Subcutaneous abdominal adipose tissue (tissue), 5 donors: ENCODE measurements at regions not wholly inside any gene's neighbourhood (a gene's known extent, or its start where the extent isn't known, plus 50 kb on each side); places are given as distances from the start of the nearest gene placed in this dataset.

Experiments used
- H3K27ac ChIP-seq: one replicate; pipeline ENCODE4 v1.7.0; 2013; ENCODE audit warnings: low read depth, mild to moderate bottlenecking, inconsistent platforms, low read length, moderate library complexity
- H3K27me3 ChIP-seq, 5 donors: one replicate each; pipeline ENCODE4 v1.7.0; 2013; ENCODE audit warnings: low read length in 5 of 5, inconsistent platforms in 1 of 5; ENCODE audit not compliant: control insufficient read depth in 5 of 5, insufficient read depth in 4 of 5
- H3K36me3 ChIP-seq, 5 donors: one replicate each; pipeline ENCODE4 v1.7.0; 2013; ENCODE audit warnings: low read length in 5 of 5; ENCODE audit not compliant: control insufficient read depth in 5 of 5, insufficient read depth in 5 of 5
- H3K4me1 ChIP-seq, 5 donors: one replicate each; pipeline ENCODE4 v1.7.0; 2013; ENCODE audit warnings: low read length in 5 of 5, mild to moderate bottlenecking in 3 of 5, moderate library complexity in 1 of 5; ENCODE audit not compliant: control insufficient read depth in 5 of 5, insufficient read depth in 5 of 5
- H3K4me3 ChIP-seq, 5 donors: one replicate each; pipeline ENCODE4 v1.7.0; 2013; ENCODE audit warnings: low read length in 5 of 5, low read depth in 1 of 5
- H3K9ac ChIP-seq, 5 donors: one replicate each; pipeline ENCODE4 v1.7.0; 2013; ENCODE audit warnings: low read length in 5 of 5, mild to moderate bottlenecking in 4 of 5, moderate library complexity in 3 of 5
- H3K9me3 ChIP-seq, 5 donors: one replicate each; pipeline ENCODE4 v1.7.0; 2013; ENCODE audit warnings: low read length in 5 of 5; ENCODE audit not compliant: control insufficient read depth in 5 of 5
- donor health status: healthy.
- donor health status: healthy.
- donor health status: healthy.
- donor health status: healthy.
- donor health status: healthy.

- Histone ChIP-seq H3K9me3 (no peaks in the 10 kb centered on the region), H3K4me1 (no peaks in the 10 kb centered on the region), H3K27ac (no peak overlapping the region), H3K27me3 (peaks cover 0 to 5% (median 0%) of the 10 kb centered on the region in 5 donors), H3K4me3 (no peak overlapping the region), H3K9ac (no peak overlapping the region), H3K36me3 (no peaks in the 10 kb centered on the region)
Observed at GRCh38 chr13:44063881-44064280, 184.2 kb downstream of the LACC1 start.

GRCh38 chr13:44064357-44064756, 184.7 kb downstream of the LACC1 start:
- no peaks in the 10 kb centered on the region for H3K36me3 ChIP-seq

GRCh38 chr13:44068169-44068568, 188.5 kb downstream of the LACC1 start:
- peaks cover 0 to 6% (median under 1%) of the 10 kb centered on the region in 5 donors for H3K9me3 ChIP-seq
- H3K4me3 ChIP-seq, result no peak overlapping the region
- H3K36me3 ChIP-seq, result no peaks in the 10 kb centered on the region
- H3K9ac ChIP-seq, result no peak overlapping the region
- no peak overlapping the region for H3K27ac ChIP-seq
- peaks cover 0 to 3% (median 0%) of the 10 kb centered on the region in 5 donors for H3K27me3 ChIP-seq
- no peaks in the 10 kb centered on the region for H3K4me1 ChIP-seq

More at GRCh38 chr13:44064357-44064756, 184.7 kb downstream of the LACC1 start:
- Histone ChIP-seq H3K4me3 (no peak overlapping the region), H3K9ac (no peak overlapping the region), H3K4me1 (no peaks in the 10 kb centered on the region), H3K27me3 (peaks cover 0 to 5% (median 0%) of the 10 kb centered on the region in 5 donors), H3K9me3 (no peaks in the 10 kb centered on the region), H3K27ac (no peak overlapping the region)

- Histone ChIP-seq H3K27ac (no peak overlapping the region), H3K4me3 (no peak overlapping the region), H3K27me3 (peaks cover 0 to 3% (median 0%) of the 10 kb centered on the region in 5 donors)
Observed at GRCh38 chr13:44068737-44069136, 189.0 kb downstream of the LACC1 start.

GRCh38 chr13:44072536-44072935, 192.8 kb downstream of the LACC1 start:
- Histone ChIP-seq H3K9ac (no peak overlapping the region), H3K27ac (no peak overlapping the region), H3K36me3 (no peaks in the 10 kb centered on the region), H3K9me3 (peaks cover 0 to 6% (median 3%) of the 10 kb centered on the region in 5 donors), H3K4me3 (no peak overlapping the region), H3K27me3 (no peaks in the 10 kb centered on the region), H3K4me1 (no peaks in the 10 kb centered on the region)

More at GRCh38 chr13:44068737-44069136, 189.0 kb downstream of the LACC1 start:
- H3K9ac ChIP-seq, result no peak overlapping the region
- H3K9me3 ChIP-seq, result peaks cover 0 to 6% (median 3%) of the 10 kb centered on the region in 5 donors
- no peaks in the 10 kb centered on the region for H3K36me3 ChIP-seq
- H3K4me1 ChIP-seq, result no peaks in the 10 kb centered on the region

GRCh38 chr13:44074611-44075010, 194.9 kb downstream of the LACC1 start:
- H3K4me3 ChIP-seq, result no peak overlapping the region
- H3K9ac ChIP-seq, result no peak overlapping the region
- H3K27me3 ChIP-seq, result no peaks in the 10 kb centered on the region
- no peaks in the 10 kb centered on the region for H3K36me3 ChIP-seq
- no peak overlapping the region for H3K27ac ChIP-seq
- peaks cover 0 to 6% (median 3%) of the 10 kb centered on the region in 5 donors for H3K9me3 ChIP-seq
- no peaks in the 10 kb centered on the region for H3K4me1 ChIP-seq

- H3K4me1 ChIP-seq, result no peaks in the 10 kb centered on the region
- H3K36me3 ChIP-seq, result no peaks in the 10 kb centered on the region
- H3K9me3 ChIP-seq, result peaks cover 0 to 6% (median 3%) of the 10 kb centered on the region in 5 donors
- H3K4me3 ChIP-seq, result no peak overlapping the region
- H3K27ac ChIP-seq, result no peak overlapping the region
- H3K27me3 ChIP-seq, result no peaks in the 10 kb centered on the region
- H3K9ac ChIP-seq, result no peak overlapping the region
Observed at GRCh38 chr13:44075113-44075512, 195.4 kb downstream of the LACC1 start.

- H3K36me3 ChIP-seq, result no peaks in the 10 kb centered on the region
- no peak overlapping the region for H3K4me3 ChIP-seq
- H3K9me3 ChIP-seq, result no peaks in the 10 kb centered on the region
- no peak overlapping the region for H3K9ac ChIP-seq
- no peaks in the 10 kb centered on the region for H3K4me1 ChIP-seq
- H3K27ac ChIP-seq, result no peak overlapping the region
- H3K27me3 ChIP-seq, result no peaks in the 10 kb centered on the region
Observed at GRCh38 chr13:44078806-44079376, 199.2 kb downstream of the LACC1 start.

GRCh38 chr13:44079413-44080205, 199.9 kb downstream of the LACC1 start:
- H3K4me3 ChIP-seq, result no peak overlapping the region
- no peaks in the 10 kb centered on the region for H3K4me1 ChIP-seq
- no peak overlapping the region for H3K27ac ChIP-seq
- no peaks in the 10 kb centered on the region for H3K9me3 ChIP-seq
- H3K9ac ChIP-seq, result no peak overlapping the region
- H3K36me3 ChIP-seq, result no peaks in the 10 kb centered on the region
- no peaks in the 10 kb centered on the region for H3K27me3 ChIP-seq

GRCh38 chr13:44084146-44084545, 204.4 kb downstream of the LACC1 start:
- Histone ChIP-seq H3K9ac (no peak overlapping the region), H3K27me3 (no peaks in the 10 kb centered on the region), H3K9me3 (no peaks in the 10 kb centered on the region), H3K4me3 (no peak overlapping the region), H3K4me1 (no peaks in the 10 kb centered on the region), H3K36me3 (no peaks in the 10 kb centered on the region), H3K27ac (no peak overlapping the region)
